Astrocyte (in vitro differentiated cells and primary cell): ENCODE measurements at regions not wholly inside any gene's neighbourhood (a gene's known extent, or its start where the extent isn't known, plus 50 kb on each side); places are given as distances from the start of the nearest gene placed in this dataset.

Experiments
- EZH2 ChIP-seq: IDR thresholded peaks from 2 replicates; pipeline ENCODE4 v1.6.1; 2012; ENCODE audit warnings: mild to moderate bottlenecking, low read length, inconsistent platforms; ENCODE audit not compliant: insufficient read depth
- TF ChIP-seq, protein P1 (sequence below): IDR thresholded peaks from 2 replicates; pipeline ENCODE4 v1.5.1; 2011; ENCODE audit warnings: low read depth, mild to moderate bottlenecking, inconsistent platforms, low read length, moderate library complexity; ENCODE audit not compliant: insufficient read depth

DNA sequence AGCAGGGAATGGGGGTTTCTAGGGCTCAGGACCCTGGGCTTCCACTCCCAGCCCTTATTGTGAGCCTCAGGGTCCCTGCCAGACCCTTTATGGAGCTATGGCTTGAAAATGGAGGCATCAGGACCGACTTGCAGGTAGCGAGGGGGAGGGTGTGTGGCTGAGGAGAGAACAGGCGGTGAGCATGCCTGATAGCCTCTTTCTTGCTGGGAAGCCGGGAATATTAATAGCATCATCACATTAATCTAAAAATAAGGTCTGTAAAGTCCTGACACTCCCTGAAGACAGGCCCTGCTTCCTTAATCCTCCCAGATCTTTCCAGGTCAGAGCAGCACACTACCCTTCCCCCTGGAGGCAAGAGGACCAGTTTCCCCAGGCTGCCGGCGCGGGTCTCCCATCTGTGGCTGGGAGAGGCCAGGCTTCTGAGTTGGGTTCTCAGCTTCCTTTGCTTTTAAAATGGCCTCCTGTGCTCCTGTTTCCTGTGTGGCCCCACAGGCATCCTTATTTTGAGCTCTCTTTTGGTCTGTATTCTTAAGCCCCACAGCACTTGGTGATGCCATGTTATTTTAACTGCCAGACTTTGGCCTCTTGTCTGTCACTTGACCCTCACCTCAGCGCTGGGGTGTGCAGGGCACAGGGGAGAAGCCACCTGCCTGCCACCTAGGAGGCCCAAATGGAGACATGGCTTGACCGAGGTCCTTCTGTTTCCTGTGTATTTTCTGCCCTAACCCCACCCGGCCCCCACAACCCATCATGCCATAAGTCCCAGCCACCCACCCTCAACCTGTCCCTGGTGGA lies 185.0 kb upstream of the TOPAZ1 start:
- TF ChIP-seq, protein P1, sequence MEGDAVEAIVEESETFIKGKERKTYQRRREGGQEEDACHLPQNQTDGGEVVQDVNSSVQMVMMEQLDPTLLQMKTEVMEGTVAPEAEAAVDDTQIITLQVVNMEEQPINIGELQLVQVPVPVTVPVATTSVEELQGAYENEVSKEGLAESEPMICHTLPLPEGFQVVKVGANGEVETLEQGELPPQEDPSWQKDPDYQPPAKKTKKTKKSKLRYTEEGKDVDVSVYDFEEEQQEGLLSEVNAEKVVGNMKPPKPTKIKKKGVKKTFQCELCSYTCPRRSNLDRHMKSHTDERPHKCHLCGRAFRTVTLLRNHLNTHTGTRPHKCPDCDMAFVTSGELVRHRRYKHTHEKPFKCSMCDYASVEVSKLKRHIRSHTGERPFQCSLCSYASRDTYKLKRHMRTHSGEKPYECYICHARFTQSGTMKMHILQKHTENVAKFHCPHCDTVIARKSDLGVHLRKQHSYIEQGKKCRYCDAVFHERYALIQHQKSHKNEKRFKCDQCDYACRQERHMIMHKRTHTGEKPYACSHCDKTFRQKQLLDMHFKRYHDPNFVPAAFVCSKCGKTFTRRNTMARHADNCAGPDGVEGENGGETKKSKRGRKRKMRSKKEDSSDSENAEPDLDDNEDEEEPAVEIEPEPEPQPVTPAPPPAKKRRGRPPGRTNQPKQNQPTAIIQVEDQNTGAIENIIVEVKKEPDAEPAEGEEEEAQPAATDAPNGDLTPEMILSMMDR, result no peak
- TF ChIP-seq EZH2, result no peak
